NCI-H146 treated with DMSO at 0.1 percent for 48 hours (cell line): ENCODE measurements at regions not wholly inside any gene's neighbourhood (a gene's known extent, or its start where the extent isn't known, plus 50 kb on each side); places are given as distances from the start of the nearest gene placed in this dataset.

ENCODE experiments used
- DNase-seq: peaks from one replicate; lab custom pipeline; 2025; ENCODE audit not compliant: unreplicated experiment; lab: John Stamatoyannopoulos, UW

DNA sequence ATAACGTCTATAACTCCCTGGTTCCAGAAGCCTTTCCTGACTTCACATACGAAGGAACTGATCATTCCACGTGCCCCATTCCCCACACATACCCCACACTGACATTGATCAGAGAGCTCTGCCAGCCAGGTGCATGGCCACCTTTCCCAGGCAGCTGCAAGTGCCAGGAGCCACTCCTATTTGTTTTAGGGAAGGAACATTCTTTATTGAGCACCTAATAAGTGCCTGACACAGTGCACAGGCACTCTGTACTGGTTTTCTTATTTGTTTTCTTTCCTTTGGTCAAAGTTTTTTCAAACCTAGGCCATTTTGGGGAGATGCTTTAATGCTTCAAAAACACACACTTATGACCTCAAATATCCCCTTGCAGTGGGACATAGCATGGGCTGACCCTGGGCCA, 50.0 kb downstream of the PITPNM2 start:
- DNase-seq, result no peak

DNA sequence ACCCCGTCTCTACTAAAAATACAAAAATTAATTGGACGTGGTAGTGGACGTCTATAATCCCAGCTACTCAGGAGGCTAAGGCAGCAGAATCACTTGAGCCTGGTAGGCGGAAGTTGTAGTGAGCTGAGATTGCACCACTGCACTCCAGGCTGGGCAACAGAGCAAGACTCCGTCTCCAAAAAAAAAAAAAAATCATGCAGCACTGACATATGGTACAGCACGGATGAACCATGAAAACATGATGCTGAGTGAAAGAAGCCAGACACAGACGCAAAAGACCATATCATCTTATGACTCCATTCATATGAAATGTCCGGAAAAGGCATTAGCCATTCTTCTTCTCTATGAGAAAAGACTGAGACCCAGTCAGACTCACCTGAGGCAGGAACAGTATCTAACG, 50.4 kb downstream of the PITPNM2 start:
- no peak for DNase-seq

DNA sequence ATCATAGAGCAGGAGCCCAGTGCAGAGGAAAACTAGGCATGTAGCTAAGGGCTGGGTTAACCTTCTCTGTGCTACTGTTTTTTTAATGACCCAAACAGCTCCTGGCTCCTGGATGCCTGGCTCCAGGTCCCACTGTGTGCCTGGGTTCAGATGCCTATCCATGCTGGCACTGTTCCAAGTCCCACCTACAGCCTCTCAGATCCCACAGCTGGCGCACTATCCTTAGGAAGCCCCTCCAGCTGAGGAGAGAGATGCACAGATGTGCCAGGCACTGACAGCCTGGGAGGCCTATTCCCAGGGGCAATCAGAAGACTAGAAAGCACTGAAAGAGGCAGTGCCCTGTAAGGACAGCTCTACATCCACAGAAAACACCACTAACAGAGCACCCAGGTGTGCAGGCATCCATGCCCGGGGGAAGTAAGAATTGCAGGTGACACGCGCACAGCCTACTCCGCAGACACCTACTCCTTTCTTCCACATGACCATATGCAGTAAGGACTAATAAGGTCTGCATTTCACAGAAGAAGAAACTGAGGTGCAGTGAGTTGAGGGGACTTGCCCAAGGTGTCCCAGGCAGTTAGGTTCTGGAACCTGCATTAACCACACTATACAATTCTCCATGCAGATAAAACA, 51.2 kb downstream of the PITPNM2 start:
- DNase-seq, result no peak

GRCh38 chr12:123098780-123099179, 52.1 kb downstream of the PITPNM2 start:
- DNase-seq, result no peak

GRCh38 chr12:123097561-123098084, 53.3 kb downstream of the PITPNM2 start:
- no peak for DNase-seq

DNA sequence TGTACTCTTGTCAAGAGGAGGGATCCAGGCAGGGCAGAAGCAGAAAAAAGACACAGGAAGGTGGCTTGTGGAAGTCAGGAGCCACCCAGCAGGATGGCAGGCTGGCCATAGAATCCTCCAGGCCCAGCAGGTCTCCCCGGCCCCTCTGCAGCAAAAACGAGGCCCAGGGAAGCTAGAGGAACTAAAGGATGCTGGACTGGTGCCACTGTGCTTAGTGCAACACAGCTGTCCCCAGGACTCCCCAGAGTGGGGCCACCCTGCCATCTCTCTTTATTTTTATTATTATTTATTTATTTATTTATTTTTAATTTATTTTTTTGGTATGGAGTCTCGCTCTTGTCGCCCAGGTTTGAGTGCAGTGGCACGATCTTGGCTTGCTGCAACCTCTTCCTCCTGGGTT, 54.1 kb downstream of the PITPNM2 start:
- no peak for DNase-seq

- no peak for DNase-seq
These were observed 54.7 kb downstream of the PITPNM2 start for GRCh38 chr12:123096182-123096581.

- no peak for DNase-seq
These were observed 55.6 kb downstream of the PITPNM2 start for GRCh38 chr12:123095078-123095881.

- DNase-seq, result no peak
These were observed 56.4 kb downstream of the PITPNM2 start for GRCh38 chr12:123094349-123095077.

DNA sequence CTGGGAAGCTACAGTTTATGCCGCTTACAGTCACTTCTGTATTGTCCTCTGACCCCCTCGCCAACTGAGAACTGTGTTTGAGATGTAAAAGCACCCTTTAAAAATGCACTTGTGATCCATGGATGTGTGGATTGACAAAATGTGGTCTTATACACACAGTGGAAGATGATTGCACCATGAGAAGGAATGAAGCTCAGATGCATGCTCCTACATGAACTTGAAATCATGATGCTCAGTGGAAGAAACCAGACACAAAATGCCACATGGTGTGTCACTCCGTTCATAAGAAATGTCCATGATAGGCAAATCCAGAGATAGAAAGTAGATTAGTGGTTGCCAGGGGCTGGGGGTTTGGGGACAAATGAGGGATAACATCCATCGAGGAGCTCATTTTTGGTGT, 58.0 kb downstream of the PITPNM2 start:
- DNase-seq, result no peak

DNA sequence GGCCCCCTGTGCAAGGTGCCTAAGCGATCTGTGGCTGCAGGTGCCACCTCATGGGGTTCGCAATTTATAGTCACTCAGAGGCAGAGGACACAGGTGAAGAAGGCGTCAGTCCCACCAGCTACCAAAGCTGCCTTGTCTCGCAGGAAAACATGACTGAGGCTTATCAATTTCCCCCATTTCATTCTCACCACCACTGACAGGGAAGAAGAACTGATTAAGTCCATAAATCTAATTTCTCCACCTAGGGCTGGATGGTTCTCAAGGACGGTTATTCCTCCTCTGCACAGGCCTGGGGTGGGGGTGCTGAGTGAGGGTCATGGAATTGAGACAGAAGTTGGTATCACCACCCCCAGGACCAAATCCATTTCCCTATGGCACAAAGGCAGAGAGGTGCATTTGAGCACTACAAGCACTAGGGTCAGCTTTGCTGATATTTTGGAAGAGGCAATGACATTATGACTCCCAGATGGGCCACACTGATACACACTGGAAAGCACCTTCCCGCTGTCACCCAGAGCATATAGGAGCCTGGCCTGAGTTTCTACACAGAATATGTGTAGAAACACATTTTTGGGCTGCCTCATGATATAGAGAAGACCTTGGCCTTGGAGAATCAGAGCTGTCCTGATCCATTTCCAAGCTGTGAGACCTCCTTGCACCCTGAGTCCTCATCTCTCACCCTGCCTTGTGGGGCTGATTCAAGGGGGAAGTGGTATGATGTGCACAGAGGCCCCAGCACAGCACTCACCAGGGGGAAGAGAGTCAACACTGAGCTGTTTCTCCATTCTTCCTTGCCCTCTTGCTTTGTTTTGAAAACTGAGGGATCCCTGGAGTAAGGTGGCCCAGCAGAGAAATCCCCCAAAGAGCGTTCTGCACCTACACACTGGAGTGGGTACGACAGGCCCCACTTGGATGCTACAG, 59.4 kb downstream of the PITPNM2 start:
- DNase-seq, result no peak

DNA sequence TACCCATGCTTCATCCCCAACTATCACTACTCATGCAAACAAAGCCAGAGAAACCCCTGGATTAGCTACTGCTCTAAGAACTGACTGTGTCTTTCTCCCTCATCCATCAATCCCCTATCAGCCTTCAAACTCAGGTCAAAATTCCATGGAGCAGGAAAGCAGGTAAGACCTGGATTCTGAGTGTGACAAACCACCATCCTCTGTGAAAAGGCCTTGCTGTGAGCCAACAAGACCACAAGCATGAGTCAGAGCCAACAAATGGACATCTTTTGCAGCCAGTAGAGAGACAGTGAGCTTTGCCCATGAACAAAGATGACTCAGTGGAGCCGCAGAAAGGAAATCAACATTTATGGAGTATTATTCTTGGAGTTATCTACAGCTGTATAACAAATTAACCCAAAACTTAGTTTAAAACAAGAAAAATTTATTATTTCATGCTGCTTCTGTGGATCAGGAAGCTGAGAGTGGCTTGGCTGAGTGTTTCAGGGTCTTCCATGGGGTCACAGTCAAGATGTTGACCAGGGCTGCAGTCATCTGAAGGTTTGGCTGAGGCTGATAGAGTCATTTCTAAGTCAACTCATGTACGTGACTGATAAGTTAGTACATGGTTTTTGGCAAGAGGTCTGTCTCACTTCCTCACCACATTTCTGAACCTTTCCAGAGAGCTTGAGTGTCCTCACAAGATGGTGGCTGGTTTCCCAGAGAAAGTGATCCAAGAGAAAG, 61.1 kb downstream of the PITPNM2 start:
- no peak for DNase-seq

DNA sequence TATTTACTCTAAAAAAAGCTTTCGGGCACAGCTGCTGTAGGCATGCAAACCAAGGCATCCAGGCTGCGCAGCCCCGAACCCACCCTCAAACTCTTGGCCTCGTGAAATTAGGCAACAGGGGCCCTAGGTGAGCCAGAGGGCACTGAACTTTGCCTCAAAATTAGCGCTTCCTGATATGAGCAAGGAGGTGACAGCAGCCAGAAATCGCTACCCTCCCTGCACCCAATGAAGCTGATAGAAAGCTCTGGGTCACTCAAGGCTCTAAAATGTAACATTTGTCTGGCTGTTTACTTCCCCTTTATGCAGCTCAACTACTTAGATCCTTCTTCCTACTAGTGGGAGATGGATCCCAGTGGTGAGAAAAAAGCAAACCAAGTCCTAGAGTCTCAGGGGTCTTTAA, 61.8 kb downstream of the PITPNM2 start:
- no peak for DNase-seq

- DNase-seq, result no peak
These were observed 65.0 kb downstream of the PITPNM2 start for GRCh38 chr12:123085730-123086487.

GRCh38 chr12:123085066-123085465, 65.8 kb downstream of the PITPNM2 start:
- no peak for DNase-seq

GRCh38 chr12:123083661-123084571, 67.0 kb downstream of the PITPNM2 start:
- no peak for DNase-seq

GRCh38 chr12:123080634-123081033, 70.3 kb downstream of the PITPNM2 start:
- DNase-seq, result no peak

GRCh38 chr12:123078531-123079155, 72.2 kb downstream of the PITPNM2 start:
- DNase-seq, result no peak
